ENCODE measurements at regions not wholly inside any gene's neighbourhood (a gene's known extent, or its start where the extent isn't known, plus 50 kb on each side); places are given as distances from the start of the nearest gene placed in this dataset.

DNA sequence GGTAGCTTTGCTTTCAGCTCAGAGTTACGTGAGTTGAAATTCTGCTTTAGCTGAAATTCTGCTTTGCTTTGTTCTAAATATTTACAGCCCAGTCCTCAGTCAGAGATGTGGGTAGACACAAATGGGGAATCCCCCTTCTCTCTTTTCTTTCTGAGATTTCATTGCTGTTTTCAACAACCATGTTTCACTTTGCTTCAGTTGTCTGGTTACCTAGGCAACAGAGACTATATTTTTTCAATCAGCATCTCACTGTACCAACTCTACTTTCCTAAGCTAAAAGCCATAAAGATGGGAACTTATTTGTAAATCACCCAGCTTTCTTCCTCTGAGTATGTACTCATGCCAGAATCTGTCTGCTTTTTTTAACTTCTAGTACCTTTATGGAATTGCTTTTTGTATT, 509.0 kb downstream of the OLFM4 start:
- Histone ChIP-seq H3K27ac (ENCODE audit: low read depth, low read length) (no peak overlapping the region), H3K4me1 (ENCODE audit: insufficient read depth, low read length) (no peaks in the 10 kb centered on the region), H2AFZ (ENCODE audit: low read length) (no peak overlapping the region), H3K4me3 (ENCODE audit: insufficient read depth, low read length) (no peak overlapping the region), H3K36me3 (ENCODE audit: insufficient read depth, low read length) (no peaks in the 10 kb centered on the region), H3K9me3 (ENCODE audit: low read depth, low read length) (peaks cover 3% of the 10 kb centered on the region), H4K20me1 (ENCODE audit: insufficient read depth, low read length) (no peaks in the 10 kb centered on the region), H3K4me2 (ENCODE audit: insufficient read depth, low read length) (no peak overlapping the region), H3K79me2 (ENCODE audit: insufficient read depth, low read length) (no peaks in the 10 kb centered on the region), H3K27me3 (ENCODE audit: insufficient read depth, low read length) (no peaks in the 10 kb centered on the region)
- no peak for TF ChIP-seq CTCF (IDR thresholded peaks at IDR 0.05; ENCODE audit: extremely low read depth, low read depth, low read length)
- DNase-seq (ENCODE audit: insufficient read length, low spot score, missing footprints): no peak

DNA sequence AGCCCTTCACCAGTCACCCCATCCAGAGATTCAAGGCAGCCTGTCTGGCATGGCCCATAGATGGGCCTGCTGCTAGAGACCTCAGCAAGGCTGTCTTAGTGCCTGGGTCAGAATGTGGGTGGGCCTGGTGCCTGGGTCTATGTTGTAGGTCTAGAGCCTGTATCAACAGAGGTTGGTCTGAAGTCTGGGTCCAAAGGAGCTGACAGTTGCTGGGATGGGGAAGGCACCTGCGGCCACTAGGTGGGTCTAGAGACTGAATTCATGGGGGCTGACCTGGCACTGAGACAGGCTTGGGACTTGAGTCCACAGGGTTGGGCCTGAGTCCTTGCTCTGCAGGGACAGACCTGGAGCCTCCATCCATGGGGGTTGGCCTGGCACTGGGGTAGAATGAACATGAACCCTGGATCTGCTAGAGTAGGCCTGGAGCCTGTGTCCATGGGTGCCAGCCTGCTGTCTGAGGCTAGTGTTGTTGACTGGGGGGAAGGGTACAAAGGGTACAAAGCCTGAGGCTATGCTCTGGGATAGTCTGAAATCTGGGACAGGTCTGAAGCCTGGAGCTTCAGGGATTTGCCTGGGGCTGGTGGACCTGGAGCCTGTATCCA, 516.8 kb downstream of the OLFM4 start:
- Histone ChIP-seq H3K4me1 (ENCODE audit: insufficient read depth, low read length) (no peaks in the 10 kb centered on the region), H3K4me2 (ENCODE audit: insufficient read depth, low read length) (no peak overlapping the region), H3K9me3 (ENCODE audit: low read depth, low read length) (peaks cover 3% of the 10 kb centered on the region), H3K27ac (ENCODE audit: low read depth, low read length) (no peak overlapping the region), H2AFZ (ENCODE audit: low read length) (no peak overlapping the region), H3K36me3 (ENCODE audit: insufficient read depth, low read length) (no peaks in the 10 kb centered on the region), H3K27me3 (ENCODE audit: insufficient read depth, low read length) (no peaks in the 10 kb centered on the region), H3K4me3 (ENCODE audit: insufficient read depth, low read length) (no peak overlapping the region), H3K79me2 (ENCODE audit: insufficient read depth, low read length) (no peaks in the 10 kb centered on the region), H4K20me1 (ENCODE audit: insufficient read depth, low read length) (no peaks in the 10 kb centered on the region)
- peak; percentile 5 for DNase-seq (ENCODE audit: insufficient read length, low spot score, missing footprints)
- no peak for TF ChIP-seq CTCF (IDR thresholded peaks at IDR 0.05; ENCODE audit: extremely low read depth, low read depth, low read length)

DNA sequence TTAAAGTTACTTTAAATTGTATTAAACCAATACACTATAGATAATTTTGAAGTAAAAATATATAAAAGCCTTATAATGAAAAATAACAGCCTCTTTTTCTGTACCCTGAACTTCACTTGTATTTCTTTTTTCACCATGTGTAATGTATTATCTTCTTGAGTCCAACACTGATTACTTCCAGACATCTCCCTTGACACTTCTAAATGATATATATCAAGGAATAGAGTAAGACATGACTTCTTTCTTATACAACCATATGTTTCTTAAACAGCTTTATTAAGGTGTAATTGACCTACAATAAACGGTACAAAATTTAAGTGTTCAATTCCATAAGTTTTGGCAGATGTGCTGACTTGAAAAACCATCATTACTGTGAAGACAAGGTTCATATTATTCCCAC, 531.9 kb downstream of the OLFM4 start:
- peaks cover 3% of the 10 kb centered on the region for H3K9me3 ChIP-seq (ENCODE audit: low read depth, low read length)
- no peaks in the 10 kb centered on the region for H3K27me3 ChIP-seq (ENCODE audit: insufficient read depth, low read length)
- H3K4me2 ChIP-seq (ENCODE audit: insufficient read depth, low read length): no peak overlapping the region
- no peak overlapping the region for H3K27ac ChIP-seq (ENCODE audit: low read depth, low read length)
- DNase-seq (ENCODE audit: insufficient read length, low spot score, missing footprints): no peak
- H3K4me3 ChIP-seq (ENCODE audit: insufficient read depth, low read length): no peak overlapping the region
- H3K36me3 ChIP-seq (ENCODE audit: insufficient read depth, low read length): no peaks in the 10 kb centered on the region
- TF ChIP-seq CTCF (IDR thresholded peaks at IDR 0.05; ENCODE audit: extremely low read depth, low read depth, low read length): no peak
- H3K79me2 ChIP-seq (ENCODE audit: insufficient read depth, low read length): no peaks in the 10 kb centered on the region
- H4K20me1 ChIP-seq (ENCODE audit: insufficient read depth, low read length): no peaks in the 10 kb centered on the region
- no peak overlapping the region for H2AFZ ChIP-seq (ENCODE audit: low read length)
- no peaks in the 10 kb centered on the region for H3K4me1 ChIP-seq (ENCODE audit: insufficient read depth, low read length)

DNA sequence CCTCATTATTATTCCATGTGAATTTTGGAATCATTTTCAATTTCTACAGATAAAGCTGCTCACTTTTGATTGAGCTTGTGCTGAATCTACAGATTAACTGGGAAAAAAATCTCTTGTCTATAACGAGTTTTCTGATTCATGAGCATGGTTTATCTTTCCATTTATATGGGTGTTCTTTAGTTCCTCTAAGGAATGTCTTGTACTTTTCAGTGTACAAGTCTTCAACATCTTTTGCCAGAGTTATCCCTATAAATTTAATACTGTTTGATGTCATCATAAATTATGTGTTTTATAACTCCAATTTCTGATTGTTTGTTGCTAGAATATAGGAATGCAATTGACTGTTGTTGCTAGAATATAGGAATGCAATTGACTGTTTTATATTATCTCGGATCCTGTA, 533.8 kb downstream of the OLFM4 start:
- no peaks in the 10 kb centered on the region for H3K36me3 ChIP-seq (ENCODE audit: insufficient read depth, low read length)

More for the DNA sequence above, 533.8 kb downstream of the OLFM4 start:
- TF ChIP-seq CTCF (IDR thresholded peaks at IDR 0.05; ENCODE audit: extremely low read depth, low read depth, low read length): no peak
- no peak overlapping the region for H3K4me3 ChIP-seq (ENCODE audit: insufficient read depth, low read length)
- H3K27ac ChIP-seq (ENCODE audit: low read depth, low read length): no peak overlapping the region
- no peak overlapping the region for H2AFZ ChIP-seq (ENCODE audit: low read length)
- no peak for DNase-seq (ENCODE audit: insufficient read length, low spot score, missing footprints)
- no peak overlapping the region for H3K4me2 ChIP-seq (ENCODE audit: insufficient read depth, low read length)
- H3K27me3 ChIP-seq (ENCODE audit: insufficient read depth, low read length): no peaks in the 10 kb centered on the region
- H4K20me1 ChIP-seq (ENCODE audit: insufficient read depth, low read length): no peaks in the 10 kb centered on the region
- no peaks in the 10 kb centered on the region for H3K79me2 ChIP-seq (ENCODE audit: insufficient read depth, low read length)
- no peaks in the 10 kb centered on the region for H3K9me3 ChIP-seq (ENCODE audit: low read depth, low read length)
- H3K4me1 ChIP-seq (ENCODE audit: insufficient read depth, low read length): no peaks in the 10 kb centered on the region
